ENCODE measurements at regions not wholly inside any gene's neighbourhood (a gene's known extent, or its start where the extent isn't known, plus 50 kb on each side); places are given as distances from the start of the nearest gene placed in this dataset.

GRCh38 chr22:27695925-27696324 lies 105.6 kb downstream of the MN1 start:
- no peak overlapping the region for H3K4me3 ChIP-seq (ENCODE audit: low read length in 2 of 2)
- no peaks in the 10 kb centered on the region for H3K27me3 ChIP-seq (ENCODE audit: control insufficient read depth in 2 of 2, insufficient read depth in 1 of 2, low read length in 1 of 2)
- no peak for DNase-seq (ENCODE audit: low read depth in 6 of 9, low spot score in 9 of 9)
- no peaks in the 10 kb centered on the region for H3K36me3 ChIP-seq (ENCODE audit: control insufficient read depth in 2 of 2, insufficient read depth in 2 of 2, low read length in 1 of 2)
- H3K27ac ChIP-seq (ENCODE audit: low read depth in 1 of 2, low read length in 1 of 2): no peak overlapping the region
- H3K9me3 ChIP-seq (ENCODE audit: control insufficient read depth in 2 of 2, insufficient read depth in 1 of 2, low read length in 1 of 2): peaks cover 1 to 14% of the 10 kb centered on the region in 2 donors
- 93% methylated on average over 3 of the region's 3 CpGs for WGBS
- no peaks in the 10 kb centered on the region for H3K4me1 ChIP-seq (ENCODE audit: control insufficient read depth in 2 of 2, insufficient read depth in 2 of 2, low read length in 2 of 2)

DNA sequence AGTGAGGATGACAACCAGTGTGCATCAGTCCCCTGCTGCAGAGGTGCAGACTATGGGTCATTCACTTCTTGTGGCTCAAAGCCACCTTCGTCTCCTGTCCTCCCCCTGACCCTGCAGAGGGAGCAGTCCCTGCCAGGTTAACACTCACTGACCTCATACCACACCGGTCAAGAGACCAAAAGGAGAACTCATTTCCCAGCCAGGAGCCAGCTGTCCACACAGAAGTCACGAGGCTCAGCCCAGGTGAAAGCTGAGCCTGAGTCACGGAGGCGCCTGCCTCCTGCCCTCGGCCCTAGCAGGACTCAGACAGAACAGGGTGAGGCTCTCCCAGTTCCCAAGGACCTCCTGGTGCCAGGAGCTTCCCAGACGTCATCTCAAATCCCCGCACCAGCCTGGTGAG lies 103.7 kb downstream of the MN1 start:
- no peaks in the 10 kb centered on the region for H3K27me3 ChIP-seq (ENCODE audit: control insufficient read depth in 2 of 2, insufficient read depth in 1 of 2, low read length in 1 of 2)
- no peak overlapping the region for H3K27ac ChIP-seq (ENCODE audit: low read depth in 1 of 2, low read length in 1 of 2)
- H3K4me1 ChIP-seq (ENCODE audit: control insufficient read depth in 2 of 2, insufficient read depth in 2 of 2, low read length in 2 of 2): no peaks in the 10 kb centered on the region
- 90% methylated on average over 8 of the region's 8 CpGs for WGBS
- no peak overlapping the region for H3K4me3 ChIP-seq (ENCODE audit: low read length in 2 of 2)
- peaks cover 1 to 14% of the 10 kb centered on the region in 2 donors for H3K9me3 ChIP-seq (ENCODE audit: control insufficient read depth in 2 of 2, insufficient read depth in 1 of 2, low read length in 1 of 2)
- H3K36me3 ChIP-seq (ENCODE audit: control insufficient read depth in 2 of 2, insufficient read depth in 2 of 2, low read length in 1 of 2): no peaks in the 10 kb centered on the region
- no peak for DNase-seq (ENCODE audit: low read depth in 6 of 9, low spot score in 9 of 9)
